T-helper 9 cell (primary cell): ENCODE measurements at regions not wholly inside any gene's neighbourhood (a gene's known extent, or its start where the extent isn't known, plus 50 kb on each side); places are given as distances from the start of the nearest gene placed in this dataset.
"Not testable (repeated sequence)": the region's sequence is repeated elsewhere in the genome, so short reads cannot be mapped to it uniquely, and the experiment has no call there.

Experiments
- DNase-seq: peaks from one replicate; pipeline ENCODE4 v3.0.0-alpha.2; 2020

GRCh38 chr2:22020091-22020742 is 896.4 kb downstream of the TDRD15 start:
- no peak for DNase-seq

DNA sequence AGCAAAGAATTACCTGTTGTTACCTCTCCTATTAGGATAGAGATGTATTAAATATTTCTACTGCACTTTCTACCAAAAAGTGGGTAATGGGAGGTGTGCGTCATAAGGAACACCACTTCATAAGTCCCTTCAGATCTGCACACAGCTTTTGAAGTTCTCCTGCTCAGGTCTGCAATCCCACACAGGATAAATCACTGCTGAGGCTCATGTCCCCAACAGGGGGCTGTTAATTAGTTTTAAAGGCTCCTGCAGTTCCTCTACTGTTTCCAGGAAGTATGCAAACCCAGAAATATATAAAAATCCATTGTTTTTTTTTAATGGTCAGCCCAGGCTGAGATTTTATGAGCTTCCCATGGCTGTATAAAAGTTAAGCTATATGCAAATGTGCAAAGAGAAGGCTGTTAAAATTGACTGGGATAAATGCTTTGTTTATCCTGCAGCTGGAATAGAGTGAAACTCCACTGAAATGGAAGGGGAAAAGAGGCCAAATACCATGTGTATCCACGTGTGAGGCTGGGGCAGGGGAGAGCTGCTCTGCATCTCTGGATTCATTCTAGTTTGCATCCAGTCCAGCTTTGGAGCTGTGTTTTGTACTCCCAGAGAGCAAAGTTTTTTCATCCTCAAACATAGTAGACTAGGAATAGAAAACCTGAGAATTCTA is 903.7 kb downstream of the TDRD15 start:
- no peak for DNase-seq

- DNase-seq: no peak
Measured at GRCh38 chr2:22035361-22035830, 911.6 kb downstream of the TDRD15 start.

DNA sequence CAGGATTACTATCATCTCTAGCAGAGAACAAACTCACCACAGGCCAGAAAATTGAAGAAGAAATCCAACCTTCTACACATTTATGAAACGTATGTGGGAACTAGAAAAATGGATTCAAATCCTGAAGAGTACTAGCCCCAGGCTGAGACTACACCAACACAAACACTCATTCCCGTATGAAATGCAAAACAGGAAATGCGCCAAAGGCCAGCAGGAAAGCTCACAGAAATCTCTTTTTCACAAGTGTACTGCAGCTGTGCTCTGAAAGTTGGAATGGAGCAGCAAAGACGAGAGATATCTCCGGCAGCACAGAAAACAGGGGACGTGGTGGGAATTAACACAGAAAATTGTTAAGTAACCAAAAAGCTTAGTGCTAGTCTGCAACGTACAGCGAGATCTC is 913.5 kb downstream of the TDRD15 start:
- no peak for DNase-seq

- no peak for DNase-seq
Measured at GRCh38 chr2:22043784-22044183, 920.0 kb downstream of the TDRD15 start.

GRCh38 chr2:22055784-22056620 is 932.2 kb downstream of the TDRD15 start:
- no peak for DNase-seq

- DNase-seq: no peak
Measured at GRCh38 chr2:22056621-22057132, 932.9 kb downstream of the TDRD15 start.

- DNase-seq: no peak
Measured at GRCh38 chr2:22062679-22063078, 938.9 kb downstream of the TDRD15 start.

DNA sequence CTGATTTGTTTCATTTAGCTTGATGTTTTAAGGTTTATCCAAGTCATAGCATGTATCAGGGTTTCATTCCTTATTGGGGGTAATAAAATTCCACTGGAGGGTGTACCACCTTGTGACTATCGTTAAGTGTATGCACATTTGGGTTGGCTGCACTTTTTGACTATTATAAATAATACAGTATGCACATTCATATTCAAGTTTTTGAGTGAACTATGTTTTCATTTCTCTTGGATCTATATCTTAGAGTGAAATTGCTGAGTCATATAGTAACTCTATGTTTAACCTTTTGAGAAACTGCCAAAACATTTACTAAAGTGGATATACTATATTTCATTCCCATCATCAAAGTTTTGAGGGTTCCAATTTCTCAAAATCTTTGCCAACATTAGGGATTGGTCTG is 952.7 kb downstream of the TDRD15 start:
- DNase-seq: no peak

DNA sequence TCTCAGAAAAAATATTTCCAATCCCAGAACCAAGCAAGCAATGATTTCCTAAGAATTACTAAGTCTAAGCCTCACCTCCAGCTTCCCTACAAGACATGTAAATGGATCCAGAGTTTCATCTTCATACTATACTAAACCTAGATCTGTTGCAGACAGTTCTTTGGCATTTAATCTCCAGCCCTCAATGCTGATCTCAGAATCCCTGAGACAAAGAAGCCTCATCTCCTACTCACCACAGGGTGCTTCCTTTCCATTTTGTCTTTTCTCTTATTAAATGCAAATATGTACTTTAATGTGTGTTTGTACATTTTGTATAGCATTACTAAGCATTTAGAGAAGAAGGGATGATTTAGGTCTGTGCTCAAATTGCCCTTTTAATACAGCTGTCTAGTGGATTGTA is 954.9 kb downstream of the TDRD15 start:
- no peak for DNase-seq

DNA sequence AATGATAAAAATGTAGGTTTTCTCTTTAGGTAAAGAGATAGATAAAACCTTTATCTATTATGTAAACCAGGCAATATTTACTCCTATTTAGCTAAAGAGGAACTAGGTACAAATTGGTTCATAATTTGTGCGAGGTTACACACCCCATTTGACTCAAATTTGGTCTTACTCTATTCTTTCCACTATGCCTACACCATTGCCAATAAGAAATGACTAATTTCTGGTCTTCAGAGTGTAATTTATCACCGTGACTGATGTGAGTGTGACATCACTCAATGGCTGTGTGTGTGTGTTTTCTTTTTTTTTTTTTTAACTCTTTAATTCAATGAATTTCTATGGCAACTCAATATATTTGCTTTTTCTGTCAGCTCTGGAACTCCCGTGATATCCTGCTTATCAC is 955.8 kb downstream of the TDRD15 start:
- DNase-seq: no peak

DNA sequence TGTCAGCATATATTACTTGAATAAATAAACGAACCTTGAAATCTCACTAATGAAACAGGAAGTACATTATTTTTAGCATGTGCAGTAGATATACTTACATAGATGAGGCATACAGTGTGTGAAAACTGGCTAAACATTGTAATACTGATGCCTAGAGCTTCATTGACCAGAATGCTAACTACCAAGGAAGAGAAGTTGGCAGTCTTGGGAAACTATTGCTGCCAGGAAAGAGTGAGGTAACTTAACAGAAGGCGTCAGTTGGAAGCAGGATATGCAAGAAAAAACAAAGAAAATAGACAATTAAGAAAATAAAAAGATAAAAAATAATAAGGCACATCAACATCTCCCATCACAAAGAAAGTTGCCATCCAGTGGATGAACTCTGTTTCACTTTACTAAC is 963.0 kb downstream of the TDRD15 start:
- DNase-seq: no peak

- not testable (repeated sequence) for DNase-seq
Measured at GRCh38 chr2:22103617-22104016, 979.8 kb downstream of the TDRD15 start.

DNA sequence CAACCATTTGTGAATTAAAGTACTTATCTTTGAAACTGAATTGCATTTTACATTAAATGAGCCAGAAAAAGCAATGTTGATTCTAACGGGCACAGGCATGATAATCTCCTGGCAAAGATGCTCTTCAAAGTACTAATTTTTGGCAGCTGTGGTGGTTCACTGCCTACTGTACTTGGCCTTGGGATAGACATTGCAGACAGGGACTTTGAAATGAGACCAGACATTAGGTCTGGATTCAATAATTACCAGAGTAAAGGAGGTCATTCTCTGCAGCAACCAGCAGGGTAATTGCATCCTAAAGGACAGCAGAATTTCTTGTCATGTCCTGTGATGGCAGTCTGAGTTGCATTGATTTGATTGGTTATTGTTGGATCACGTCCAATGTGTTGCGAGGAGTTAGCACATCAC is 986.5 kb downstream of the TDRD15 start:
- DNase-seq: no peak

- no peak for DNase-seq
Measured at GRCh38 chr2:22124003-22124402, 1000.2 kb downstream of the TDRD15 start.

- DNase-seq: no peak
Measured at GRCh38 chr2:22126106-22126505, 1002.3 kb downstream of the TDRD15 start.

GRCh38 chr2:22126978-22127377 is 1003.2 kb downstream of the TDRD15 start:
- DNase-seq: no peak

GRCh38 chr2:22134421-22134820 is 1010.7 kb downstream of the TDRD15 start:
- no peak for DNase-seq

DNA sequence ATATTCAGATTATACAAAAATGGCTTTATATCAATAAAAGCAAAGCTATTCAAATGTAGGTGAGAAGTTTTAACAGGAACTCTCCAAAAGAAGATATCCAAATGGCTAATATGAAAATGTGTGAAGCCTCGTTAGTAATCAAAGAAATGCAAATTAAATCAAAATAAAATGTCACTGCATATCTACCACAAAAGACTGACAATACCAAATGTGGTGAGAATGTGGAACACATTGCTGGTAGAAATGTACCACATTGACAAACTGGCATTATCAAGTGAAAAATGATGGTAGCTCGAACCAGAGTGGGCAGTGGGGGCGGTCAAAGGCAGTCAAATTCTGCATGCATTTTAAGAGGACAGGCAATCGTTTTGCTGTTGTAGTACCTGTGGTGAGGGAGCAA is 1012.7 kb downstream of the TDRD15 start:
- DNase-seq: no peak

GRCh38 chr2:22143840-22144239 is 1020.1 kb downstream of the TDRD15 start:
- no peak for DNase-seq

GRCh38 chr2:22153931-22154613 is 1030.3 kb downstream of the TDRD15 start:
- no peak for DNase-seq

DNA sequence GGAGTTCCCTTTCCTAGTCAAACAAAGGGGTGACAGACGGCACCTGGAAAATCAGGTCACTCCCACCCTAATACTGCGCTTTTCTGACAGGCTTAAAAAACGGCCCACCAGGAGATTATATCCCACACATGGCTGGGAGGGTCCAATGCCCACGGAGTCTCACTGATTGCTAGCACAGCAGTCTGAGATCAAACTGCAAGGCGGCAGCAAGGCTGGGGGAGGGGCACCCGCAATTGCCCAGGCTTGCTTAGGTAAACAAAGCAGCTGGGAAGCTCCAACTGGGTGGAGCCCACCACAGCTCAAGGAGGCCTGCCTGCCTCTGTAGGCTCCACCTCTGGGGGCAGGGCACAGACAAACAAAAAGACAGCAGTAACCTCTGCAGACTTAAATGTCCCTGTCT is 1032.9 kb downstream of the TDRD15 start:
- not testable (repeated sequence) for DNase-seq

GRCh38 chr2:22167256-22167655 is 1043.5 kb downstream of the TDRD15 start:
- no peak for DNase-seq
